ENCODE measurements at regions not wholly inside any gene's neighbourhood (a gene's known extent, or its start where the extent isn't known, plus 50 kb on each side); places are given as distances from the start of the nearest gene placed in this dataset.

GRCh38 chr1:14100919-14101318 lies 400.9 kb downstream of the PRDM2 start:
- Histone ChIP-seq H3K4me1 (no peaks in the 10 kb centered on the region), H3K27ac (no peak overlapping the region), H3K4me3 (no peak overlapping the region), H3K36me3 (no peaks in the 10 kb centered on the region), H3K9me3 (peaks cover 0 to 5% (median 0%) of the 10 kb centered on the region in 11 donors), H3K27me3 (peaks cover 0 to 43% (median 7%) of the 10 kb centered on the region in 7 donors)
- no peak for DNase-seq
- no peak for TF ChIP-seq CTCF (IDR thresholded peaks at IDR 0.05)
- 89% methylated on average over 9 of the region's 9 CpGs for WGBS, 2 donors
- intact Hi-C loops (cut with DNase I): loop anchor here in 1 of 10 donors (10.0 kb wide), 1 partner anchor 634 kb away; no protein-coding TSS in a partner anchor
- no peak for ATAC-seq

- intact Hi-C loops (cut with DNase I): loop anchor here in 1 of 10 donors (10.0 kb wide), 1 partner anchor 633 kb away; no protein-coding TSS in a partner anchor
- ATAC-seq: no peak
- Histone ChIP-seq H3K27ac (no peak overlapping the region), H3K27me3 (peaks cover 0 to 31% (median 3%) of the 10 kb centered on the region in 7 donors), H3K36me3 (no peaks in the 10 kb centered on the region), H3K9me3 (peaks cover 0 to 5% (median 0%) of the 10 kb centered on the region in 11 donors), H3K4me3 (no peak overlapping the region), H3K4me1 (no peaks in the 10 kb centered on the region)
- no peak for TF ChIP-seq CTCF (IDR thresholded peaks at IDR 0.05)
- DNase-seq: no peak
- WGBS, 2 donors: 85 to 86% methylated on average over 9 of the region's 9 CpGs
These were observed 402.2 kb downstream of the PRDM2 start for GRCh38 chr1:14102180-14102579.

GRCh38 chr1:14103878-14104430 lies 404.0 kb downstream of the PRDM2 start:
- no peaks in the 10 kb centered on the region for H3K36me3 ChIP-seq
- TF ChIP-seq CTCF (IDR thresholded peaks at IDR 0.05): no peak
- H3K9me3 ChIP-seq: peaks cover 0 to 5% (median 0%) of the 10 kb centered on the region in 11 donors
- intact Hi-C loops (cut with DNase I): loop anchor here in 1 of 10 donors (10.0 kb wide), 1 partner anchor 631 kb away; no protein-coding TSS in a partner anchor
- H3K27ac ChIP-seq: no peak overlapping the region
- 75 to 79% methylated on average over 7 of the region's 7 CpGs for WGBS, 2 donors
- H3K4me3 ChIP-seq: no peak overlapping the region
- DNase-seq: no peak
- H3K4me1 ChIP-seq: peaks cover 0 to 5% (median 0%) of the 10 kb centered on the region in 9 donors
- no peak for ATAC-seq
- H3K27me3 ChIP-seq: peaks cover 0 to 26% (median 0%) of the 10 kb centered on the region in 7 donors

- DNase-seq (no peak), ATAC-seq (no peak)
- H3K36me3 ChIP-seq: no peaks in the 10 kb centered on the region
- peaks cover 0 to 5% (median 0%) of the 10 kb centered on the region in 11 donors for H3K9me3 ChIP-seq
- WGBS, 2 donors: 41 to 54% methylated on average over 2 of the region's 2 CpGs
- peaks cover 0 to 17% (median 0%) of the 10 kb centered on the region in 7 donors for H3K27me3 ChIP-seq
- TF ChIP-seq CTCF (IDR thresholded peaks at IDR 0.05): no peak
- no peak overlapping the region for H3K27ac ChIP-seq
- H3K4me3 ChIP-seq: no peak overlapping the region
- H3K4me1 ChIP-seq: peaks cover 0 to 5% (median 0%) of the 10 kb centered on the region in 9 donors
- intact Hi-C loops (cut with DNase I): loop anchor here in 1 of 10 donors (10.0 kb wide), 1 partner anchor 629 kb away; no protein-coding TSS in a partner anchor
These were observed 406.1 kb downstream of the PRDM2 start for GRCh38 chr1:14106126-14106525.

Measured in heart right ventricle (tissue), 16 donors.